AG04449 (cell line): ENCODE measurements at regions not wholly inside any gene's neighbourhood (a gene's known extent, or its start where the extent isn't known, plus 50 kb on each side); places are given as distances from the start of the nearest gene placed in this dataset.

Source experiments
- CTCF ChIA-PET: fragments of 350-600 bp; formaldehyde crosslinking; extraction: SDS; loops from one replicate; lab custom pipeline; 2021; ENCODE audit warnings: antibody characterized with exemption; lab: Yijun Ruan, JAX
- POLR2A ChIA-PET: fragments of 400-600, 350-600 bp; formaldehyde crosslinking; extraction: SDS; loops from one replicate; lab custom pipeline; 2020; ENCODE audit warnings: antibody characterized with exemption, inconsistent platforms; lab: Yijun Ruan, JAX
- DNase-seq: peaks from one replicate; pipeline ENCODE4 v3.0.0-alpha.2; 2010; ENCODE audit warnings: low read depth, low spot score
- H3K4me3 ChIP-seq: 2 replicates; pipeline ENCODE4 v1.5.1; 2011; ENCODE audit warnings: low read depth, mild to moderate bottlenecking, control low read depth, low read length
- CTCF ChIP-seq: IDR thresholded peaks from one replicate; pipeline ENCODE4 v1.5.1; 2011; ENCODE audit warnings: mild to moderate bottlenecking, moderate library complexity, low read length, control low read depth, inconsistent platforms; ENCODE audit not compliant: insufficient read depth; ENCODE audit errors: missing control alignments

- no peak for TF ChIP-seq CTCF
- ChIA-PET CTCF (interaction anchor here (0.6 to 3.9 kb wide), 6 partner anchors 11 to 258 kb away, joined by 3 to 26 read pairs (median 4); no protein-coding TSS in a partner anchor), POLR2A (no interaction called here)
- no peak overlapping the region for H3K4me3 ChIP-seq
- no peak for DNase-seq
Observed at GRCh38 chr2:234287650-234288049, 209.2 kb downstream of the ARL4C start.

- H3K4me3 ChIP-seq: no peak overlapping the region
- TF ChIP-seq CTCF: no peak
- ChIA-PET POLR2A (interaction anchor here (0.5 to 1.5 kb wide), 2 partner anchors 46 to 305 kb away, joined by 3 read pairs; no protein-coding TSS in a partner anchor), CTCF (interaction anchor here (1.3 to 3.9 kb wide), 2 partner anchors 144 to 151 kb away, joined by 4 to 26 read pairs; no protein-coding TSS in a partner anchor)
- DNase-seq: no peak
Observed at GRCh38 chr2:234286956-234287355, 209.9 kb downstream of the ARL4C start.

- no peak for TF ChIP-seq CTCF
- no peak overlapping the region for H3K4me3 ChIP-seq
- CTCF ChIA-PET: interaction anchor here (0.9 to 2.5 kb wide), 8 partner anchors 28 to 259 kb away, joined by 3 to 15 read pairs (median 4); no protein-coding TSS in a partner anchor
- no peak for DNase-seq
- POLR2A ChIA-PET: interaction anchor here (0.6 to 1.5 kb wide), 5 partner anchors 206 to 311 kb away, joined by 3 to 4 read pairs (median 3); partner anchors contain the start of gene ARL4C
Observed at GRCh38 chr2:234286118-234286598, 210.7 kb downstream of the ARL4C start.

GRCh38 chr2:234285541-234285940 is 211.3 kb downstream of the ARL4C start:
- no peak overlapping the region for H3K4me3 ChIP-seq
- TF ChIP-seq CTCF: no peak
- ChIA-PET CTCF (interaction anchor here (0.7 to 2.5 kb wide), 8 partner anchors 28 to 260 kb away, joined by 3 to 15 read pairs (median 4); partner anchors contain the start of gene ARL4C), POLR2A (interaction anchor here (0.6 to 1.5 kb wide), 4 partner anchors 211 to 311 kb away, joined by 3 to 4 read pairs (median 3); partner anchors contain the start of gene ARL4C)
- DNase-seq: no peak

GRCh38 chr2:234279637-234280036 is 217.2 kb downstream of the ARL4C start:
- TF ChIP-seq CTCF: no peak
- no peak for DNase-seq
- H3K4me3 ChIP-seq: no peak overlapping the region
- ChIA-PET POLR2A (no interaction called here), CTCF (interaction anchor here (1.5 to 1.6 kb wide), 2 partner anchors 19 to 22 kb away, joined by 4 to 5 read pairs; no protein-coding TSS in a partner anchor)

- no peak for TF ChIP-seq CTCF
- no peak for DNase-seq
- H3K4me3 ChIP-seq: no peak overlapping the region
- ChIA-PET POLR2A (no interaction called here), CTCF (interaction anchor here (0.6 kb wide), 1 partner anchor 188 kb away, joined by 3 read pairs; no protein-coding TSS in a partner anchor)
Observed at GRCh38 chr2:234278556-234279255, 218.2 kb downstream of the ARL4C start.
